GM19240 (cell line): ENCODE measurements at regions not wholly inside any gene's neighbourhood (a gene's known extent, or its start where the extent isn't known, plus 50 kb on each side); places are given as distances from the start of the nearest gene placed in this dataset.

ENCODE experiments used
- DNase-seq: peaks from one replicate; pipeline ENCODE4 v3.0.0; 2011; ENCODE audit warnings: low spot score; ENCODE audit not compliant: insufficient read length

GRCh38 chr11:71201936-71202597 is 50.3 kb downstream of the SHANK2 start:
- DNase-seq, result no peak

GRCh38 chr11:71201231-71201630 is 51.1 kb downstream of the SHANK2 start:
- no peak for DNase-seq

GRCh38 chr11:71200761-71201160 is 51.6 kb downstream of the SHANK2 start:
- no peak for DNase-seq

GRCh38 chr11:71200172-71200716 is 52.1 kb downstream of the SHANK2 start:
- DNase-seq, result no peak

GRCh38 chr11:71199226-71199820 is 53.1 kb downstream of the SHANK2 start:
- no peak for DNase-seq

- no peak for DNase-seq
Observed at GRCh38 chr11:71198823-71199165, 53.6 kb downstream of the SHANK2 start.

- no peak for DNase-seq
Observed at GRCh38 chr11:71198141-71198822, 54.1 kb downstream of the SHANK2 start.

- DNase-seq, result no peak
Observed at GRCh38 chr11:71197096-71197495, 55.3 kb downstream of the SHANK2 start.

- no peak for DNase-seq
Observed at GRCh38 chr11:71194710-71195109, 57.7 kb downstream of the SHANK2 start.

- no peak for DNase-seq
Observed at GRCh38 chr11:71193431-71193830, 58.9 kb downstream of the SHANK2 start.

- no peak for DNase-seq
Observed at GRCh38 chr11:71192629-71193028, 59.7 kb downstream of the SHANK2 start.

GRCh38 chr11:71191201-71191600 is 61.2 kb downstream of the SHANK2 start:
- no peak for DNase-seq

GRCh38 chr11:71190551-71190950 is 61.8 kb downstream of the SHANK2 start:
- DNase-seq, result no peak

GRCh38 chr11:71189768-71190315 is 62.5 kb downstream of the SHANK2 start:
- no peak for DNase-seq

- DNase-seq, result no peak
Observed at GRCh38 chr11:71188886-71189767, 63.2 kb downstream of the SHANK2 start.

GRCh38 chr11:71188073-71188472 is 64.3 kb downstream of the SHANK2 start:
- DNase-seq, result no peak

GRCh38 chr11:71186806-71187205 is 65.6 kb downstream of the SHANK2 start:
- DNase-seq, result no peak

- DNase-seq, result no peak
Observed at GRCh38 chr11:71185411-71185810, 67.0 kb downstream of the SHANK2 start.

GRCh38 chr11:71184421-71185210 is 67.8 kb downstream of the SHANK2 start:
- no peak for DNase-seq

GRCh38 chr11:71183878-71184277 is 68.5 kb downstream of the SHANK2 start:
- no peak for DNase-seq
